ENCODE measurements at regions not wholly inside any gene's neighbourhood (a gene's known extent, or its start where the extent isn't known, plus 50 kb on each side); places are given as distances from the start of the nearest gene placed in this dataset.
"Not testable (repeated sequence)": the region's sequence is repeated elsewhere in the genome, so short reads cannot be mapped to it uniquely, and the experiment has no call there.

- DNase-seq, result peak; percentile 39
Measured at GRCh38 chr5:157994906-157995519, 136.1 kb upstream of the CLINT1 start.

GRCh38 chr5:157993986-157994691, 135.2 kb upstream of the CLINT1 start:
- DNase-seq, result no peak

DNA sequence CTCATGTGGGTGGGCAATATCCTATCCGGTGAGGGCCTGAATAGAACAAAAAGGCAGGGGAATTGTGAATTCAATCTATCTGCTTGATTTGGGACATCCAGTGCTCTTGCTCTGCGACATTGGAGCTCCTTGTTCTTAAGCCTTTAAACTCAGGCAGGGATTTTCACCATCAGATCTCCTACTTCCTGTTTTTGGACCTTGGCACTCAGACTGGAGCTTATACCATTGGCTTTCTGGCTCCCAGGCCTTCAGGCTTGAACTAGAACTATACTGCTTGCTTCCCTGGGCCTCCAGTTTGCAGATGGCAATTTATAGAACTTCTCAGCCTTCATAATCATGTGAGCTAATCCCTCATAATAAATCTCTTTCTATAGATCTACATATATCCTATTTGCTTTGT, 134.3 kb upstream of the CLINT1 start:
- DNase-seq, result no peak

DNA sequence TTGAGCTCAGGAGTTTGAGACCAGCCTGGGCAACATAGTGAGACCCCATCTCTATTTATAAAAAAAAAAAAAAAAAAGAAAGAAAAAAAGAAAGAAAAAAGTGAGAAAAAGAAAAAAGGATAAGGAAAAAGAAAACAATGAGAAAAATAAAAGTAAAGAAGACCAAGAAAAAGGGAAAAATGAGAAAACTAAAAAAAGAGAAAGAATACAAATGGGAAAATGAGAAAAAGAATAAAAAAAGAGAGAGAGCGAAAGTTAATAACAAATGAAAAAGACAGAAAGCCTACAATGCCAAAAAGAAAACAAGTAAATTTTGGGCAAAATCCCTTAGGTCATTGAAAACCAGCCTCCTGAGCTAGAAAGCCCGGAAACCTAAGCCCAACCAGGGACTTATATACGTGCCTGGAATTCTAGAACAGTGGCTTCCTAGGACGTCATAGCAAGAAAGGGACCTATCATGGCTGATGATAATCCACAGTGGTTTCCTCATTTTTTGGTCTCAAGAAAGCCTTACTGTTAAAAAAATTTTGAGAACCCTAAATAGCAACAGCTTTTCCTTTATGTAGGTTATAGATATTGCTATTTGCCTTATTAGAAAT, 131.7 kb upstream of the CLINT1 start:
- DNase-seq, result no peak

- DNase-seq, result no peak
Measured at GRCh38 chr5:157989296-157989695, 130.4 kb upstream of the CLINT1 start.

GRCh38 chr5:157987259-157987658, 128.3 kb upstream of the CLINT1 start:
- DNase-seq, result no peak

DNA sequence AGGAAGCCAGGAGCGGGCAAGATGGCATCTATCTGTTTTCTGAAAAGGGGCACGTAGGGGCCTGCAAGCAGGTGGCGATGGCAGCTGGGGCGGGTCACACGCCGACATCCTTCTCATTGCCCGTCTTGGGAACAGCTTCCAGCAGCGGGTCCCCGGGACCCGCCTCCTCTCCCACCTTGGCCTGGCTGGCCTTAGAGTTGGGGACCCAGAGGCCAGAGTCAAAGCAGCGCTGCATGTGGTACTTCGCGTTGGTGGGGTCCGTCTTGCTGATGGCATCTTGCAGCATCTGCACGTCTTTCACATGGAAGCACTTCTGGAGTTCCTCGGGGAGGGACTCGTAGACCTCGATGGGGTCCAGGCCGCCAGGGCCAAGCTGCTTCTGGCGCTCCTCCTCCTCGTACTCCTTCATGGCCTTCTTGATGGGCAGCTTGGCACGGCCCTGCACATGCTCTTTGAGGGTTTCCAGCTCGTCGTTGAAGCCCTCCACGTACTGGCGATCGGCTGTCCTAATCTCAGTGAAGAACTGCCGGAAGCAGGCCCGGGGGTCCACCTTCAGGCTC, 127.6 kb upstream of the CLINT1 start:
- DNase-seq, result no peak

DNA sequence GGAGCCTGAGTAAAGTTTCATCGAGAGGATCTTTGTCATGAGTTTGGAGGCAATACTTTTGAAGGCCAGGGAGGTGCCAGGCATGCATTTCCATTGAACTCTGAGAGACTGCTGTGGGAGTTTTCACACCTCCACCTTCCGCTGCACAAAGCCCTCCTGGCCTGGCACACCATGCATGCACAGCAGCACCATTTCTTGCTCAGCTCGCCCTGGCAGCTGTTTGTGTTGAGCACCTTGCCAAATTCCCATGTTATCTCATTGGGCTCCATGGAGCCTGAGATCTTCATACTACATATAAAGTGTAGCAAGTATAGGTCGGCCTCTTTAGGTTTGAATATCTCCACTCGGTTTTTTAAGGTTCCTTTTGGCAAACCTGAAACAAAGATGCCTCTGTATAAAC, 125.7 kb upstream of the CLINT1 start:
- no peak for DNase-seq

DNA sequence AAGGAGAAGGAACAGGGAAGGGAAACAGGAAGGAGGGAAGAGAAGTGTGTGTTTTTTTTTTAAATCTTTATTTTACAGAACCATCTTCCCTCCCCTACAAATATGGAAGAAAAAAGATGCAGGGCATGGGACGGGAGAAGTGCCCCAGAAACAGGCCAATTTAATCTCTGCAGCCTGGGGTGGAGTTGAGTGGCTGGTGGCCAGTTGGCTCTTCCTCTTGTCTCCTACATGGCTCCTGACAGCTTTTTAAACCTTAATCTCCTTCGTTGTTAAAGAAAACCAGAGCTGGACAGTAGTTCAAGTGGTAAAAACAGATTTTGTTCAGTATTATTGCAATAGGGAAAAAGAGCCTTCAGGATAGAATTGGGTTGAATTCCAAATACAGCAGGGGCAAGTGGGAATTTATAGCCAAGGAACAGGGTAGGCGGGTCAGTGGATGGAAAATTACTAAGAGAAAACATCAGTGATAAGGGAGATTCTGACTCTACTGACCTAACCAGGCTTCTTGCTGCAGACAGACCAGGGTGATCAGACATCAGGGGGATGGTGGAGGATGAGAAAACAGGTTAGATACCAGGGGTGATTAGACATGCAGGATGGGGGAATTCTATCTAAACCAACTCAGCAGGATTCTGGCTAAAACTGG, 125.1 kb upstream of the CLINT1 start:
- no peak for DNase-seq

GRCh38 chr5:157978061-157978460, 119.1 kb upstream of the CLINT1 start:
- DNase-seq, result no peak

DNA sequence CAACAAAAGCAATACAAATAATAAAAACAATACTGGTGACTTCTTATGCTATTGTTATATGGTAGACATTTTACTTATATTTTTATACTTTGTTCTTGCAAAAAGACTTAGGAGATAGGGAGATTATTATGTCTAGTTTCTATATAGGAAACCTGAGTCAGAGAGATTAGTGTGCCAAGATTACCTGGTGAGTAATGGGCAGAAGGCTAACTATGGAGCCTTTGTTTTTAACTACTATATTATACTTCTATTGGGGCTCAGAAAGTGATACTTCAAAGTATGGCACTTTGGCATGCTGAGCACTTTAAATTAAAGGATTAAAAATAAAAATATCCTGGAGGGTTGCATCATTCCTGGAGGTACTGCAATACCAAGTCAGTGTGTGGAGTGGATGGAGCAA, 117.5 kb upstream of the CLINT1 start:
- DNase-seq, result no peak

DNA sequence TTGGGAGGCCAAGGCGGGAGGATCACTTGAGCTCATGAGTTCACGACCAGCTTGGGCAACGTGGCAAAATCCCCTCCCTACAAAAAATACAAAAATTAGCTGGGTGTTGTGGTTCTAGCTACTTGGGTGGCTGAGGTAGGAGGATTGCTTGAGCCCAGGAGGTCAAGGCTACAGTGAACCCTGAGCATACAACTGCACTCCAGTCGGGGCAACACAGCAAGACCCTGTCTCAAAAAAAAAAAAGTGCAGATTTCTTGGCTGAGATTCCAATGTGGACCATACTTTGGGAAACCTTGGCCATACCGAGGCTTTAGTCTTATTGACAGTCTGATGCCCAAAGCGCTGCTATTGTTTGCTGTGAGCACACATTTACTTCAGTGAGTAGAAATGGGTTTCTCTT, 113.6 kb upstream of the CLINT1 start:
- DNase-seq, result no peak

DNA sequence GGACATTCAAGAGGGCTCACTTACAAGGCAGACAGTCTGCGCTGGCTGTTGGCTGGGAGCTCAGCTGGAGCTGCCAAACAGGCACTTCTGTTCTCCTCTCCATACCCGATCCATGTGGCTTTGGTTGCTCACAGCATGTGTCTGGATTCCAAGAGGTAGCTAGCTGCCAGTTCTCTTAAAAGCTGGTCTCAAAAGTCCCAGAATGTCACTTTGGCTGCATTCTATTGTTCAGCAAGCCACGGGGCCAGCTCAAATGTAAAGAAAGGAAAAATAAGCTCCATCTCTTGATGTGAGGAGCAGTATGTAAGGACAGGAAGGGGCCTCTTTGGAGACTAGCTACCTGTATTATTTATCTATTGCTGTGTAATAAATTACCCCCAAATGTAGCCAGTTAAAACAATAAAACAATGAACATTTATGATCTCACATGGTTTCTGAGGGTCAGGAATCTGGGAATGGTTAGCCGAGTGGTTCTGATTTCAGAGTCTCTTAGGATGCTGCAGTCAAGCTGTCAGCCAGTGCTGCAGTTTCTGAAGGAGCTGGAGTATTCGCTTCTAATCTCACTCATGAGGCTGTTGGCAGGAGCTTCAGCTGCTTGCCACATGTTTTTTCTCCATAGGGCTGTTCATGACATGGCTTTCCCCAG, 112.7 kb upstream of the CLINT1 start:
- DNase-seq, result no peak

DNA sequence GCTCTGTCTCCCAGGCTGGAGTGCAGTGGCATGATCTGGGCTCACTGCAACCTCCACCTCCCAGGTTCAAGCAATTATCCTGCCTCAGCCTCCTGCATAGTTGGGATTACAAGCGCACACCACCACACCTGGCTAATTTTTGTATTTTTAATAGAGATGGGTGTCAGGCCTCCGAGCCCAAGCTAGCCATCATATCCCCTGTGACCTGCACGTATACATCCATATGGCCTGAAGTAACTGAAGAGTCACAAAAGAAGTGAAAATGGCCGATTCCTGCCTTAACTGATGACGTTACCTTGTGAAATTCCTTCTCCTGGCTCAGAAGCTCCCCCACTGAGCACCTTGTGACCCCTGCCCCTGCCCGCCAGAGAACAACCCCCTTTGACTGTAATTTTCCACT, 109.6 kb upstream of the CLINT1 start:
- not testable (repeated sequence) for DNase-seq

- DNase-seq, result no peak
Measured at GRCh38 chr5:157965989-157966388, 107.0 kb upstream of the CLINT1 start.

GRCh38 chr5:157965040-157965678, 106.2 kb upstream of the CLINT1 start:
- DNase-seq, result no peak

- DNase-seq, result no peak
Measured at GRCh38 chr5:157963761-157964160, 104.8 kb upstream of the CLINT1 start.

DNA sequence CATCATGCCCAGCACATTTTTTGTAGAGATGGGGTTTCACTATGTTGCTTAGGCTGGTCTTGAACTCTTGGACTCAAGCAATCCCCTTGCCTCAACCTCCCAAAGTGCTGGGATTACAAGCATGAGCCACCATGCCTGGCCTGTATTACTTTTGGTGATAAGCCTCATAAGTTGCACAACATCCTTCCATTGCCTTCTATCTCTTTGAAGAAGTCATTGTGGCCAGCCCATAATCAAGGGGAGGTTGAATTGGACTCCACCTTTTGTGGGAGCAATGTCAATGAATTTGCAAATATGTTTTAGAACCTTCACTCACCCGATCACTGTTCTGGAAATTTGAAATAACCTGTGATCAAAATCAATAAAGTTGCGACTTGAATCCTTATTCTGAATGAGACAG, 104.3 kb upstream of the CLINT1 start:
- no peak for DNase-seq

- DNase-seq, result not testable (repeated sequence)
Measured at GRCh38 chr5:157962686-157963085, 103.7 kb upstream of the CLINT1 start.

GRCh38 chr5:157961896-157962590, 103.1 kb upstream of the CLINT1 start:
- DNase-seq, result no peak

DNA sequence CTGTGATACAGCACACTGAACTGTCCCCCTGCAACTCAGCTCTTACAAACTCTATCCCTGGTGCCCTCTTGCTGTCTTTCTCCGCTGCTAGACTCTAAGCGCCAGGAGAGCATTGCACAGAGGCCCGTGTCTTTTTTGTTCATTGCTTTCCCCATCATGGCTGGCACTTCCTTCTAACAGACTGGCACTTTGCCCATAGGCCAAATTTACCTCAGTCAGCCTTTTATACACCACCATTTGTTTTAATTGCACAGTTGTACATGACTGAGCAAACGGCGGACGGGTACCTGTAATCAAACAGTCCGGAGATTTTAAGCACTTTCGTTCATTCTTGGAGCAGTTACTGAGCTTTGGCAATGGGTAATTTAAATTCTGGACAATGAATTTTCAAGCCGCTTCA, 102.2 kb upstream of the CLINT1 start:
- DNase-seq, result no peak

GRCh38 chr5:157959370-157959769, 100.4 kb upstream of the CLINT1 start:
- no peak for DNase-seq
